ENCODE measurements at regions not wholly inside any gene's neighbourhood (a gene's known extent, or its start where the extent isn't known, plus 50 kb on each side); places are given as distances from the start of the nearest gene placed in this dataset.

GRCh38 chr2:216951171-216951570 is 91.3 kb upstream of the TNP1 start:
- TF ChIP-seq, protein P1, sequence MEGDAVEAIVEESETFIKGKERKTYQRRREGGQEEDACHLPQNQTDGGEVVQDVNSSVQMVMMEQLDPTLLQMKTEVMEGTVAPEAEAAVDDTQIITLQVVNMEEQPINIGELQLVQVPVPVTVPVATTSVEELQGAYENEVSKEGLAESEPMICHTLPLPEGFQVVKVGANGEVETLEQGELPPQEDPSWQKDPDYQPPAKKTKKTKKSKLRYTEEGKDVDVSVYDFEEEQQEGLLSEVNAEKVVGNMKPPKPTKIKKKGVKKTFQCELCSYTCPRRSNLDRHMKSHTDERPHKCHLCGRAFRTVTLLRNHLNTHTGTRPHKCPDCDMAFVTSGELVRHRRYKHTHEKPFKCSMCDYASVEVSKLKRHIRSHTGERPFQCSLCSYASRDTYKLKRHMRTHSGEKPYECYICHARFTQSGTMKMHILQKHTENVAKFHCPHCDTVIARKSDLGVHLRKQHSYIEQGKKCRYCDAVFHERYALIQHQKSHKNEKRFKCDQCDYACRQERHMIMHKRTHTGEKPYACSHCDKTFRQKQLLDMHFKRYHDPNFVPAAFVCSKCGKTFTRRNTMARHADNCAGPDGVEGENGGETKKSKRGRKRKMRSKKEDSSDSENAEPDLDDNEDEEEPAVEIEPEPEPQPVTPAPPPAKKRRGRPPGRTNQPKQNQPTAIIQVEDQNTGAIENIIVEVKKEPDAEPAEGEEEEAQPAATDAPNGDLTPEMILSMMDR (IDR thresholded peaks at IDR 0.05; ENCODE audit: poor library complexity), result no peak
- TF ChIP-seq EZH2 (IDR thresholded peaks at IDR 0.05; ENCODE audit: borderline replicate concordance), result no peak
